ENCODE measurements at regions not wholly inside any gene's neighbourhood (a gene's known extent, or its start where the extent isn't known, plus 50 kb on each side); places are given as distances from the start of the nearest gene placed in this dataset.

- no peak for DNase-seq (ENCODE audit: low read depth)
These were observed 157.5 kb upstream of the FSTL4 start for GRCh38 chr5:133769842-133770241.

GRCh38 chr5:133763744-133764143 is 151.4 kb upstream of the FSTL4 start:
- no peak for DNase-seq (ENCODE audit: low read depth)

- DNase-seq (ENCODE audit: low read depth), result no peak
These were observed 149.3 kb upstream of the FSTL4 start for GRCh38 chr5:133761632-133762031.

GRCh38 chr5:133760532-133760931 is 148.2 kb upstream of the FSTL4 start:
- no peak for DNase-seq (ENCODE audit: low read depth)

GRCh38 chr5:133758641-133759040 is 146.3 kb upstream of the FSTL4 start:
- no peak for DNase-seq (ENCODE audit: low read depth)

DNA sequence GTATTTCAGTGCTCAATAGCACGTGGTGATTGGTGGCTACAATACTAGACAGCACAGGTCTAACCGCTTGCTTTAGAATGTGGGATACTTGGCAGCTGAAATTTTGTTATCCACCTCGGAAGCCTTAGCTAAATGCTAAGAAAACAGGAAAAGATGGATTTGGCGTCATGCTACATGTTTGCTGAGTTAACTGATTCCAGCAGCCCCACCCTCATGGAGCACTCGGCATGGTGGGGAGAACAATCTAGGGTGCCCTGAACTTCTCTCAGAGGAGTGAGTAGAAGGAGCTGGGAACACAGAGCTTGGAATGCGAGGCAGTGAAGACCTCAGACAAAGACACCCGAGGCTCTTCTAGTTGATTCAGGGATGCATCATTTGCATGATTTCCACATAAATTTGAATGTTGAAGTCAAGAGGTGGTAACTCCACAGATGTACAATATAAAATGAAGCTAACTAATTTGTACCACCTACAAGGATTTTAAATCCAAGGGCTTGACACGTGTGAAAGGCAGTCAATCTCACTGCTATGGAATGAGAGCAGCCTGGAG is 145.1 kb upstream of the FSTL4 start:
- no peak for DNase-seq (ENCODE audit: low read depth)

DNA sequence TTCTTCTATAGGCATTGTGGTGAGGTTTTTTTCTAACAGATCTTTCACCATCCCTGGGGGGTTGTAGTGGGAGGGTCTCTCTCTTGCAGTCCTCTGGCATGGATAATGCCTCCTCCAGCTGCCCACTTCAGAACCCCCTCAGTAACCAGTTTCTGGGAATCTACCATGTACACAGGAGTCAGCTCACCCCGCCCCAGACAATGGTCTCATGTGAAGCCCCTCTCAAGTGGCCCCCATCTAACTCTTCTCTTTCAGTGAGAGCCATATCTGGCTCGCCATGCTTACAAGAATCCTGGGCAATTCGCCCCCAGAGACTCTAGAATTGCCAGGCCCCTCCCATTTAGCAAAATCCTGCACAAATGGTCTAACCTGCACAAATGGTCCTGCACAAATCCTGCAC is 144.4 kb upstream of the FSTL4 start:
- DNase-seq (ENCODE audit: low read depth), result no peak

GRCh38 chr5:133756036-133756435 is 143.7 kb upstream of the FSTL4 start:
- DNase-seq (ENCODE audit: low read depth), result no peak

DNA sequence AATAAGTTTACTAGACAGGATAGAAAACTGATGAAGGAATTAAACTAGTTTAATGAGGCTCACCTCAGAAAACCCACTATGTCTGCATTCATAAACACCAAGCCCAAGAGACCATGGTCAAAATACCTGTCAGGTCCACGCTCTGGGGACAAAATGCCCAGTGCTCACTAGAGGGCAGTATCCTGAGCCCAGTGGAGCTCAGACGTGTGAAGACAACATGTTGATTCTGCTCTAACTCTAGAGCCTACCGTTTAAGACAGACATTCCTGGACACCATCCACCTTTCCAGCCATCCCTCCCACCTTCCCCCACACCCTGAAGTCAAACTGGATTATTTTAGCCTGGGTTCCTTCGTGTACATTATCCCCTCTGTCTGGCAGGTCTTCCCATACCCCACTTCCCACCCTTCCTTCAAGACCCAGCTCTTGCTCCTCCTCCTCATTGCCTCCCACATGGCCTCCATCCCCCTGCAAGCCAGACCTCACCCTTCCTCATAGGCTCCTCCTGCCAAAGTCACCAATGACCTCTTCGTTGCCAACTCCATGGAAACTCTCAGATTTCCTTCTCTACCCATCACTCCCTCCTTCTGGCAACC is 142.3 kb upstream of the FSTL4 start:
- DNase-seq (ENCODE audit: low read depth), result no peak

- no peak for DNase-seq (ENCODE audit: low read depth)
These were observed 141.5 kb upstream of the FSTL4 start for GRCh38 chr5:133753856-133754255.

- no peak for DNase-seq (ENCODE audit: low read depth)
These were observed 139.5 kb upstream of the FSTL4 start for GRCh38 chr5:133751846-133752245.

- no peak for DNase-seq (ENCODE audit: low read depth)
These were observed 139.1 kb upstream of the FSTL4 start for GRCh38 chr5:133751421-133751820.

DNA sequence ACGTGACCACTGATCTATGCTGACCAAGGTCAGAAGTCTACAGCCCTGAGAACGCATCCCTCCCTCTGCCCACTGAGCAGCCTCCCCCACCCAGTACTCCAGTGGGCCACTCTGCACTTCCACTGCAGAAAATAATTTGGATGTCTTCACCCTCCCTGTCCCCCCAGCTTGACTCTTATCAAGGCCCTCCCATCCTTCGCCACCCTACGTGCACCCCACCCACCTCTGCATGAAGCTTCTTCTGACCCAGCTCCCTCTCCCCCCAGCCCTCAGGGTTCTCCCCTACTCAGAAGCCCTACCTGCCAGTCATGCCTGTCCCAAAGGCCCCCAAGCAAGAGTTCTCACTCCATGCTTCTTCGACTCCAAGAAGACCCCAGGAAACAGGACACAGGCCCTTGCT is 138.5 kb upstream of the FSTL4 start:
- DNase-seq (ENCODE audit: low read depth), result no peak

DNA sequence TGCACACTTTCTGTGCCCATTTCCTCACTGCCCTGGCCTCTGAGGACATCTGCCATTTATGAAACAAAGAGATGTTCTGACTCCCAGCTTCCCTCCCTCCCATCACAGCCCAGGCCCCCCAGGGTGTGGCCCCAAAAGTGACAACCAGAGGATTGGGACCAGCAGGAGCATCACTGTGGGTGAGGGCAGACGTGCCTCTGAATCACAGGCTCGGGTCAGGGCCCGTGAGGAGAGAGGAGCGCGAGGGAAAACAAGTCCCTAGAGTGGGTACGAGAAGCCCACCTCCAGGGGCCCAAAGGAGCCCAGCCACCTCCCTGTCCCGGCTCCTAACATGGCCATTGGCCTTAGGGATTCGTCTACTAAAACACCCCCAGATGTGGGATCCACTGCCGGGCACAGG is 138.0 kb upstream of the FSTL4 start:
- DNase-seq (ENCODE audit: low read depth), result no peak

- no peak for DNase-seq (ENCODE audit: low read depth)
These were observed 137.1 kb upstream of the FSTL4 start for GRCh38 chr5:133749331-133749985.

GRCh38 chr5:133746834-133747233 is 134.5 kb upstream of the FSTL4 start:
- no peak for DNase-seq (ENCODE audit: low read depth)

- no peak for DNase-seq (ENCODE audit: low read depth)
These were observed 132.6 kb upstream of the FSTL4 start for GRCh38 chr5:133744960-133745308.

GRCh38 chr5:133744051-133744959 is 132.0 kb upstream of the FSTL4 start:
- no peak for DNase-seq (ENCODE audit: low read depth)

GRCh38 chr5:133742431-133742988 is 130.2 kb upstream of the FSTL4 start:
- DNase-seq (ENCODE audit: low read depth), result no peak

GRCh38 chr5:133741818-133742355 is 129.5 kb upstream of the FSTL4 start:
- DNase-seq (ENCODE audit: low read depth), result no peak

GRCh38 chr5:133741396-133741795 is 129.1 kb upstream of the FSTL4 start:
- DNase-seq (ENCODE audit: low read depth), result no peak

- no peak for DNase-seq (ENCODE audit: low read depth)
These were observed 126.9 kb upstream of the FSTL4 start for GRCh38 chr5:133739181-133739780.

All from stromal cell of bone marrow (primary cell).